Gastroesophageal sphincter (tissue), 3 donors: ENCODE measurements at regions not wholly inside any gene's neighbourhood (a gene's known extent, or its start where the extent isn't known, plus 50 kb on each side); places are given as distances from the start of the nearest gene placed in this dataset.

Source experiments
- POLR2A ChIP-seq, 2 donors: fragments of 450-650 bp; IDR thresholded peaks; one replicate each; pipeline ENCODE4 v1.6.1; 2017; ENCODE audit warnings: antibody characterized with exemption in 2 of 2, mild to moderate bottlenecking in 2 of 2, moderate library complexity in 1 of 2
- POLR2AphosphoS5 ChIP-seq: sonication (generic); formaldehyde crosslinking; IDR thresholded peaks from one replicate; pipeline ENCODE4 v1.6.1; 2017; ENCODE audit warnings: antibody characterized with exemption
- TF ChIP-seq, protein P1 (sequence below), 4 experiments: fragments of 200-600 bp in 2 of 4; fragments of 450-650 bp in 2 of 4; sonication (generic) in 1 of 4; IDR thresholded peaks; one replicate each; pipeline ENCODE4 v1.5.1; 2017 to 2019; ENCODE audit warnings: antibody characterized with exemption in 4 of 4, mild to moderate bottlenecking in 2 of 4, moderate library complexity in 2 of 4

DNA sequence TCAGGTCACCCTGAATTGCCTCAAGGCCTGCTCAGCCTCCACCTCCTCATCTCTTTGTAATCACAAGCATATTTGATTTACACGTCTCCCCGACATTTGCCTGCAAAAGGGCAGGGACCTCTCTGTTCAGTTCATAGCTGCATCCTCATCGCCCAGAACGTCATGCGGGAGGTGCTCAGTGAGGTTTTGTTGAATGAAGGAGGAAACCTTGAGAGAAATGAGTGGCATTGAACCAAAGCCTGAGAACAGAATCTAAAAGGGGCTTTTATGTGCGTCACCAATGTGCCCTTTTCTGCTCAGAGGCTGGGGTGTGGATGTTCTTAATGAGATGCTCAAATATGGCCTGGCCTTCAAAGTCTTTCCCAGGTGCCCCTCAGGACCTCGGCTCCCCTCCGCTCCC is 50.0 kb upstream of the LHX5 start:
- TF ChIP-seq POLR2AphosphoS5 (no peak), POLR2A (IDR thresholded peaks at IDR 0.05) (no peak)
- TF ChIP-seq, protein P1, sequence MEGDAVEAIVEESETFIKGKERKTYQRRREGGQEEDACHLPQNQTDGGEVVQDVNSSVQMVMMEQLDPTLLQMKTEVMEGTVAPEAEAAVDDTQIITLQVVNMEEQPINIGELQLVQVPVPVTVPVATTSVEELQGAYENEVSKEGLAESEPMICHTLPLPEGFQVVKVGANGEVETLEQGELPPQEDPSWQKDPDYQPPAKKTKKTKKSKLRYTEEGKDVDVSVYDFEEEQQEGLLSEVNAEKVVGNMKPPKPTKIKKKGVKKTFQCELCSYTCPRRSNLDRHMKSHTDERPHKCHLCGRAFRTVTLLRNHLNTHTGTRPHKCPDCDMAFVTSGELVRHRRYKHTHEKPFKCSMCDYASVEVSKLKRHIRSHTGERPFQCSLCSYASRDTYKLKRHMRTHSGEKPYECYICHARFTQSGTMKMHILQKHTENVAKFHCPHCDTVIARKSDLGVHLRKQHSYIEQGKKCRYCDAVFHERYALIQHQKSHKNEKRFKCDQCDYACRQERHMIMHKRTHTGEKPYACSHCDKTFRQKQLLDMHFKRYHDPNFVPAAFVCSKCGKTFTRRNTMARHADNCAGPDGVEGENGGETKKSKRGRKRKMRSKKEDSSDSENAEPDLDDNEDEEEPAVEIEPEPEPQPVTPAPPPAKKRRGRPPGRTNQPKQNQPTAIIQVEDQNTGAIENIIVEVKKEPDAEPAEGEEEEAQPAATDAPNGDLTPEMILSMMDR (IDR thresholded peaks at IDR 0.05): no peak
